Hematopoietic multipotent progenitor cell treated with erythropoietin and hydrocortisone succinate and interleukin-3 and kit ligand, for 17 days (in vitro differentiated cells): ENCODE measurements at regions not wholly inside any gene's neighbourhood (a gene's known extent, or its start where the extent isn't known, plus 50 kb on each side); places are given as distances from the start of the nearest gene placed in this dataset.

Experiments used
- DNase-seq: peaks from one replicate; pipeline ENCODE4 v3.0.0-alpha.2; 2015; ENCODE audit warnings: low spot score

DNA sequence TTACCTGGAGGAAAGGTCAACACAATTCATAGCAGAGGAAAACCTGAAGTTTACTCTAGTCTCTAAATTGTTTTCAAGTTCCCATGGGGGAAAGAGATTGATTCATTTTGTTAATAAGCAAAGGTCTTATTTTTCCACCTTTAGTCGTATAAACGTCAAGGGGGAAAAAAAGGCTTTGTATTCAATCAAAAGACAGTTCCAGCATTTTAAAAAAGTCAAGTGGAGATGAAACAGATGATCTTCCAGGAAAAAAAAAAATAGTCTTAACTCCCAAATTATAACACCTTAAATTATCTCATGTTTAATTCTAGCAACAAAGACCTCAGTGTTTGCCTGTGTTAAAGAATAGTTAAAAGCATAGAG lies 140.5 kb downstream of the TOMM20 start:
- no peak for DNase-seq

DNA sequence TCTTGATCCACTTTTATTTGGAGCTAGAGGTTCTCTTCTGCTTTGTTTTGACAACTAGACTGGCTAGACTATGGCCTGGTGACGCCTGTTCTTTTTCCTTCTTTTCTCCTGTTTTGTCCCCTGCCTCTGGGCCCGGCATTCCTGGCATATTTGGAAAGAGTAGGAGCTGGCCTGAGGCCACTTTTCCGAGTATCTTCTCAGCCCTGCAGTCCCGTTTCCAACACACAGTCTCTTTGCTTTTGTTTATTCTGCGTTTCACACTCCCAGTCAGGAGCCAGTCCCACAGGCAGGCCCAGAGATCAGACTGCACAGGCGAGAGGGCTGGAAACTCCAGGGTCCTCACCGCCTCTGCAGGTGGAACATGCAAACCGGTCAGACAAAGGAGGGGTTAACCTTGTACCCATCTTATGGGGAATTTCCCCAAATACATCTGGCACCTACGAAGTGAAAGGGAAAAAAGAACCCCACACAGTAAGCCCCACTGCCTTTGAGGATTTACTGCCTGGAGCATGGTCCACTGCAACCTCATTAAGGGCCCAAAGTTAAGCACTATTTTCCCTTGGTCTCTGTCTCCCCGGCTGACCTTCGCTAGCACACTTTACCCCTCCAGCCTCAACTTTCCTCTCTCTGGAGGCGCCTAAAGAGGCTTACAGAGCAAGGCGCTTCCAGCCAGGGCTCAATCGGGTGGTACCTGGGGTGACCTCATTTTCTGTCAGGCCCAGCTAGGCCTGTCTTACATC lies 141.1 kb downstream of the TOMM20 start:
- DNase-seq: no peak

DNA sequence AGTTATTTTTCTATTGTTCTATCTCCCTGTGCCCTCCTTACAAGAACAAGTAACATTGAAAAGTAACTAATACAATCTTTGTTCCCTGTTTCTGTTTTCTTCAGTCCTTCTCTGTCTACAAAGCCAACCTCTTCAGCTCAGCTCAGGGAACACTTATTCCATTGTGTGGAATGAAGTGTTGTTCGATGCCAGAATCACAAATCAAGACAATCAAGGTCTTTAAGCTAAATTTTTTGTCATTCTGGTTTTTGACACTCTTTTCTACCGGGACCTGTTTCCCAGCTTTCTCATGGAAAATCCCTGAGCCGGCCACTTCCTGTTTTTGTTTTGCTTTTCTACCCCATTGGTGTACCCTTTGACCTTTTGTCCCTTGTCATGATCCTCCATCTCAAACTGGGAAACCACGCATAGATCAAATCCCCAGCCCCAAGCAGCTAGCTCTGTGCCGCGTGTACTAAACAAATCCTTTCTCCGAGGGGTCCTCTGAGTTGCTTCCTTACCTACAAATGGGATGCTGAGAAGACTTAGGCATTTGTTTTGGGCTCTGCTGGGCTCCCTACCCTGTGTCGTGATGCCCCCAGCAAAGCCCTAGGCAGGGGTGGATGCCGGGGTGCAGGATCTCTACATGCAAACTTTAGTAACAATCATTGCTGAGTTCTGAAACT lies 141.8 kb downstream of the TOMM20 start:
- DNase-seq: no peak

DNA sequence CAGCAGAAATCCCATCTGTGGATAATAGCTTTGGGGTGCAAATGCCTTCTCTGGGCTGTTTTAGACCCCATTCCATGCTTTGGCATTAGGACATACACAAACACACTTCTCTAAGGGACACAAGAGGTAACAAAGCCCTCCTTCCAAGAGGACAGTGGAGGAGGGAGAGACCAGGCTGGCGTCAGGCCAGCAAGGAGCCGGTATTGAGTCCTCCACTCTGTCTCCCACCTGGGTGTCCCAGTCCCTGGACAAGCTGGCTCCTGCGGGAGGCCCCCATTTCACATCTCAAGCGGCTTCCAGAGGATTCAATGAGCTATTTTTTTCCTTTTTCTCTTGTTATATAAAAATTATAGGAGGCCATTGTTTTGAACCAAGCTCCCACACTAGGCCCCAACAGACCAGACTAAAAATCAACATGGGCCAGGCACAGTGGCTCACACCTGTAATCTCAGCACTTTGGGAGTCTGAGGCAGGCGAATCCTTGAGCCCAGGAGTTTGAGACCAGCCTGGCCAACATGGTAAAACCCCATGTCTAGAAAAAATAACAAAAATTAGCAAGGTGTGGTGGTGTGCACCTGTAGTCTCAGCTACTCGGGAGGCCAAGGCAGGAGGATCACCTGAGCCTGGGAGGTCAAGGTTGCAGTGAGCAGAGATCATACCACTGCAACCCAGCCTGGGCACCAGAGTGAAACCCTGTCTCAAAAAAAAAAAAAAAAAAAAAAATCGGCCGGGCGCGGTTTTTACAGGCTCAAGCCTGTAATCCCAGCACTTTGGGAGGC lies 142.9 kb downstream of the TOMM20 start:
- DNase-seq: no peak

DNA sequence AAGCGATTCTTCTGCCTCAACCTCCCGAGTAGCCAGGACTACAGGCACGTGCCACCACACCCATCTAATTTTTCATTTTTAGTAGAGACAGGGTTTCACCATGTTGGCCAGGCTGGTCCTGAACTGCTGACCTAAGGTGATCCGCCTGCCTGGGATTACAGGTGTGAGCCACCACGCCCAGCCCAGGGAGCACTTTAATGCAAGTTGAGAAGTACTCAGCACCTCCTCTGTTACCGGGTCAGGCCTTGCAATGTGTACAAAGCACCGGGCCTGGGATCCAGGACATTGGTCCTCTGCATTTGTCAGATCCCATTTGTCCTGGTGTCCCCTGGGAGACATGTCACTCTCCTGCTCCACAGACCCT lies 143.6 kb downstream of the TOMM20 start:
- no peak for DNase-seq

DNA sequence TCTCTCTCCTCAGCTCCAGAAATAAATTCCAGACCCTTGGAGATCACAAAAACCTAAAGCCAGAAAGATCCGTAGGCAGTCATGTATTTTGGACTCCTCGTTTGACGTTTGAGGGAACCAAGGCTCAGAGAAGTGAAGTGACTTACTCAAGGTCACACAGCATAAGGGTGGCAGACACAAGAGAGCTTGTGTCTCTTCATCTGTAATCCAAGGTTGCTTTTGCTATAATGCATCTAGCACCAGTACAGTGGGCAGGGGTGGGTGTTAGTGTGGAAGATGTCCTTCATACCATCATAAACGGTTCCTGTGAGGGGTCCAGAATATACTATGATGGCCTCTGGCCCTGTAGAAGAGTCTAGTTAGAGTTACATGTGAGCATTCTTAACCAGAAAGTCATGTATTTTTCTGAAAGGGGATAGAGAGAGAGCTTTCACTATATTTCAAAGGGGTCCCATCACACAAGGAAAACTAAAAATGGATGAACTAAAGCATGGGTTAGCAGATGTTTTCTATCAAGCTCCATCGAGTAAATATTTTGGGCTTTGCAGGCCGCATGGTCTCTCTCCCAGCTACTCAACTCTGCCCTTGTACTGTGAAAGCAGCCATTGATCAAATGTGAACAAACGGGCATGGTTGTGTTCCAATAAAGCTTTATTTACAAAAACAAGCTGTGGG lies 144.9 kb downstream of the TOMM20 start:
- DNase-seq: no peak

DNA sequence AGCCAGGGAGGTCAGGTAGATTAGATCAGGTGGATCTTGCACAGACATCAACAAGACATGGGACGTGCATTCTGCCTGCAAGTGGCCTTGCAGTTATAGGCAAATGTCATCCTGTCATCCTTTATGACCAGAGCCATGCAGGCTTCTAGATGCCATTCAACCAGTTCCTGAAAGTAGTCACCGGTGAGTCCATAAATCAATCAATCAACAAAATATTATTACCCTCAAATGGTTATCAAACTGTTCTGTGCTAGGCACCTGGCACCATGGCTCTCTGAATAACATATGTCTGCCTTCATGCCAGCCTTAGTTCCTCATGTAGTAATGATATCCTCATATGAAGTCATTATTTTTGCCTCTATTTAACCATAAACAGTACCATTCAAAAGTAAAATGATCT lies 146.9 kb downstream of the TOMM20 start:
- no peak for DNase-seq

DNA sequence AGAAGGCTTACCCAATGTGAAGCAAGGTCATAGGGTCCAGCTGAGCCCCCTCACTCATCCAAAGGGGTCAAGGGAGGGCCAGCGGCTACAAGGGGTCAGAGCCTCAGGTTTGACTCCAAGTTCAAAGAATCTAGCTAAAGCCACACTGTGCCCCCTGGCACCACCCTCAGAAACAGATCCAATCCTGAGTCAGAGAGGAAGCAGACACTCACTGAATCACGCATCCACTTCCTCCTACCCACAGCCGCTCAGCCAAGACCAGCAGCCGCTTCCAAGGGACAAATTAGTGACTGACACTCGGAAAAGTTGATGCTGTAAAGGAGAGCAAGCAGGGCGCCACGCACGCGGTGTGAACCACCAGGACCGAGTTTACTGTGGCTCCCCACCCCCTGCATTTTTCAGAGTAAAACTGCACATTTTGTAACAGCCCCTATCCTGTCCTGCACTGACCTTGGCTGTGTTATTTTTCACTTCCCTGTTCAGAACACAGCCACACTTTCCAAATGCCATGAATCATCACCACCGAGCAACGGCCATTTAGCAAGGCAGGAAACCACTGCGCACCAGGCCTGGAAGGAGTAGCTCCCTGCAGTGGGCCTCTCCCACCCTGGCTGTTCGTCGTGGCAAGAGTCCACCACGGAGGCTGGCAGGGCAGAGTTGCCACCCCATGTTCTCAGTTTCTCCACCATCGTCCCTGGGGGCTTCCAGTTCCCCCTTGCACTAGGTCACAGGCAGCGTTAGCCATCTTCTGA lies 147.8 kb downstream of the TOMM20 start:
- DNase-seq: no peak

DNA sequence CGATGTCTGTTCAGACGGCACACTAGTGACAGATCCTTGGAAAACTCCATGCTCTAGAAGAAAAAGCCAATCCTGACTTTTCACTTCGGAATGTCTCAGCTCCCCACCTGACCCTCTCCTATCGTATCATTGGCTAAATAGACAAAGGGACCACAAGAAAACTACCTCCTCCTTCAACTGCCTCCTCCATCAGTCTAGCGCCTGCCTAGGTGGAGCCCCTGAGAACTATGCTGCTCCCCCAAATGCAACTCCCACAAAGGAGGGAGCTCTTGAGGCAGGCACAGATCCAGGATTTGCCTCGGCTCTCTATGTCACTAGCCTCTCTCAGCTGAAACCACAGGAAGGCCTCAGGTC lies 148.4 kb downstream of the TOMM20 start:
- no peak for DNase-seq

DNA sequence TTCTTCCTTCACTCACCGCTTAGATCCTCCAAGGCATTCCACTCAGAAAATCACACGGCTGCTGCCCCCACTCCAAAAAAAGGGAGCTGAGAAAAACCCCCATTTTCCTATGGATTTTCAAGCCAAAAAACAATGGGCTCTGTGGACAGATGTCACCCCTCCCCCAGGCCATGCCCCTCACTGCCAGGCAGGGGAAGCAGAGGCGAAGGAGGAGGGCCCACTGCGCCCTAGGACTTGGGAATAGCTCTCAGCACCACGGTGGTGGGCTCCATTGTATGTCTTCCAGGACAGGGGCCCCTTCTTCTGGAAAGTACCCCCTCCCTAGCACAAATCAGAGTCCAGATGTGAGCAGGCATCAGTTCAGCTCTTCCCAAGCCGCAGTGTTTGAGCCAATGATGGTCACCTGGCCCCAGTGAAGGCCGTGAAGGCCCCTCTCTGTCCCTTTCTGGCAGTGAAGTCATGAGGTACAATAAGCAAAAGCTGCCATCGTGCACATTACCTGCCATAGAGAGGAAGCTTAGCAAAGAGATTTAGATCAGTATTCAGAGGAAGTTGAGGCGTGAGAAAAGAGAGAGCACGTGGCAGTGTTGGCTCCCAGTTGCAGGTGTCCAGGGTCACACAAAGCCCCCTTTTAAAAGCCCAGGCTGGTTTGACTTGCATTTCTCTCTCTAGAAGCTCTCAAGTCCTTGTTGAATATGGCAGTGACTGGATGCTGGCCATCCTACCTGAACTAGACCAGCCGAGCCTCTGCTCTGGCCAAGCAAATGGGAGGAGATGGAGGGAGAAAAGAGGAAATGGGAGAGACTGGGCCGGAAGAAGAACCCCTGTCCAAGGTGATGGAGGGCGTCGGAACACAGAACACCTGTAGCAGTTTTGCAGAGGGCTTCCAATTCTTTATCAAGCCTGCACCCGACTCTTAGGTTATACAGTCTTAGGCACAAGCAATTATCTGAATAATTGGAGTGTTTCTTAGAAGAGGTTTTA lies 149.0 kb downstream of the TOMM20 start:
- DNase-seq: no peak

DNA sequence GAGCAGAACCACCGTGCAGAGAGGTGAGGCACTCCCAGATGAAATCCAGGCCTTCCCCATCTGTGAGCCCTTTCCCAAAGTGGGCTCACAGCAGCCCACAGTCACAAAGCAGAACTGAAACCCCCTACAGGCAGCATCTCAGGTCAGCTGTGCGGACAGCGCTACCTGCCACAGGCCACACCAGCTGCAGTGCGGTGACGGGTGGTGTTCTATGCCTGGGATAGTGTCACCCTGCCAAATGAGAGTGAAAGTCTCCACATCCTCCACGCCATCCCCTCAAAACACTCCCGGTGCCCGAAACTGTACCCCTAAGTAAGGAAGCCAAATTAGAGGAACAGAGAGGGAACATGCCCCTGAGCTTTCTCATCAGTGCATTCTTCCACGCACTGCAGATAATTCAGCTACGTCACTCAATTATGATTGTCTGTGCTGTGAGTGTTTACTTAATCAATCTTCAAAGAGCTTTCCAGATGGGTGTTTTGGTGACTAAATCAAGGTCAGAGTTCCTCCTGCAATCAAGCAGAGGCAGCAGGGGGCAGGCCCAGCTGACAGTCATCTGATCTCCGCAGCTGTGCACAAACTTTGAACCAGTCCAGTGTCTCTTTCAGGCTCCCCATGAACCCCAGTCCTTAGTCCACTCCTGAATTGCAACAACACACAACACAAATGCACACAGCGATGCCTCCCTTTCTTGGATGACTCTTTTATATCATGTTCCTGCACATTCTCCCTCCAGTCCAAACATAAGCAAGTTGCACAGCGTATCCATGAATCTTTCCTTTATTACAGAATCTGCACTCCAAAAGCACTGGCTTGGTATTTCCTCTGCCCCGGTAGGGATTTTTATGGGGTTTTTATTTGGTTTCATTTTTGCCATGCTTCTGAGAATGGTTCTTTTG lies 150.0 kb downstream of the TOMM20 start:
- no peak for DNase-seq

DNA sequence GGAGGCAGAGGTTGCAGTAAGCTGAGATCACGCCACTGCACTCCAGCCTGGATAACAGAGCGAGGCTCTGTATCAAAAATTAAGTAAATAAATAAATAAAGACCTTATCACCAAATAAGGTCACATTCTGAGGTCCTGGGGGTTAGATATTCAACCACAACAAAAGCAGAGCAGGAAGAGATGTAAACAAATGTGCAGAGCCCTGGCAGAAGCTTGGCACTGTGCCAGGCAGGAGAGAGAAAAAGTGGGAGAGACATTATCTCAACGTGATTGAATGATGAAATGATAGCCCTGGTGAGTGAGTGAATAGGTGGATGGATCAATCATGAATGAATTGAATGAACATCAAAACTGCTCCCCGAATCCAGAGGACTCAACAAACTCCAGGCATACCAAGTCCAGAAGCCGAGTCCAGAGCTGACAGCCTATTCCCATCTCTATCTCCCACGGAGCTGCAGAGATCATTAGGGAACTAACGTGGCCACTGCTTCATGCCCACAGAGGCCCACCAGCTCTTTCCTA lies 150.7 kb downstream of the TOMM20 start:
- no peak for DNase-seq

DNA sequence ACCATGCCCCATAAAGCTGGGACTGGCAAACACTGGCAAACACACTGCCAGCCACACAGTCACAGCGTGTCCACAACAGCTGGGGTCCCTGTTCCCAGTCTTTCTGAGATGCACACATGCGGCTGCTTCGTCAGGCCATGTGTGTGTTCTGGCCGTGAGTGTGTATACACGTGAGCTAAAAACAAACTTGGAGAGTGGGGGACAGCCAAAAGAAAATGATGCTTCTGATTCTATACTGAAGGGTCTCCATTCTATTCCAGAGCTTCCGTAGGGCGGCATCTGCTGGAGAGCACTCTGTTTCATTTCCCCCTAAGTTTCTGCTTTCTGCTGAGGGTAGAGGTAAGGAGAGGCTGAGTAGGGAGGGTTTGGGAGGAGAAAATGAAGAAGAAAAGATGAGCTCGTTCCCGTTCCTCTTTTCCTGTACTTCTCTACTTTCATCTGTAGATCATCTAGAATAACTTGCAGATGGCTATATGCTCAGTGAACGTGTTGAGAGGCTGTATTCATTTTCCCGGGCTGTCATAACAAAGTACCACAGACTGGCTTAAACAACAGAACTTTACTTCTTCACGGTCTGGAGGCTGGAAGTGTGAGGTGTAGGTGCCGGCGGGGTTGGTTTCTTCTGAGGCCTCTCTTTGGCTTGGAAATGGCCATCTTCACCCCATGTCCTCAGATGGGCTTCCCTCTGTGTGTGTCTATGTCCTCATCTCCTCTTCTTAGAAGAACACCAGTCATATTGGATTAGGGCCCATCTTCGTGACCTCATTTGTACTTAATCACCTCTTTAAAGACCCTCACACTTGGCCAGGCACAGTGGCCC lies 151.6 kb downstream of the TOMM20 start:
- no peak for DNase-seq

DNA sequence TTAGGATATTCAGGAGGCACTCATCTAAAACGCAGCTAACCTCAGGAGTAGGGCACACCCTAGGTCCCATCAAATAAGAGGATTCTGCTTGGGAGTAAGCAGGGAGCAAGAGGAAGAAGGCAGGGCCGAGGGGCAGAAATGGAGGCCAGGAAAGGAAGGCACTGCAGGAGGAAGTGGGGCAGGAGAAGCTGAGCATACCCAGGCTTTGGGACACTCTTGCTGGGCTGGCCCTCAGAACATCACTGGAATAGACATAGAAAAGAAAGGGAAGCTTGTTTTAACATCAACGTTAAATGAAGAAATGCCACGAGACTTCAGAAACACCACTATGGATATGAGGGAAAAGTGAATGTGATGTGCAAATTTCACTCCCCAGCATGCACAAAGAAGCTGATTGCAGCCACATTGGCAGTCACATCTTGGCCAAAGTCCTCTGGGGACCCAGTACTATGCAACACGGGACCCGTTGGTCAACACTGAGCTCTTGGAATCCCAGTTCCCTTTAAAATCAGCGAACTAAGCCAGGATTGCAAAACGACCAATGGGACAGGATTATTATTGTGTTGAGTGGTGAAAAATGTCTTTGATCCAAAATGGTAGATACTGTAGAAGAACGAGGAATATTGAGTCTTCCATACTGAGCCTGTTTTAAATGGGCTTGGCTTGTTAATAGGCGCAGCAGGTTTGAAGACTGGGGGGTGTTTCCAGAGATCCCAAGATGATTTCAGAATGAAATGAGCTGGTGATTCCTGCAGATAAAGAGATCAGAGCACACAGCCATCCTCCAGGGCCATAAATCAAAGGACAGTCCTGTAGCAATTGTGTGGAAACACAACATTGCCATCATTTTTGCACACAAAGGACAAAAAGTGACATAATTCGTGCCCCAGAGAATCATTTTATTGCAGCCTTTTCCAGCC lies 152.4 kb downstream of the TOMM20 start:
- DNase-seq: no peak

DNA sequence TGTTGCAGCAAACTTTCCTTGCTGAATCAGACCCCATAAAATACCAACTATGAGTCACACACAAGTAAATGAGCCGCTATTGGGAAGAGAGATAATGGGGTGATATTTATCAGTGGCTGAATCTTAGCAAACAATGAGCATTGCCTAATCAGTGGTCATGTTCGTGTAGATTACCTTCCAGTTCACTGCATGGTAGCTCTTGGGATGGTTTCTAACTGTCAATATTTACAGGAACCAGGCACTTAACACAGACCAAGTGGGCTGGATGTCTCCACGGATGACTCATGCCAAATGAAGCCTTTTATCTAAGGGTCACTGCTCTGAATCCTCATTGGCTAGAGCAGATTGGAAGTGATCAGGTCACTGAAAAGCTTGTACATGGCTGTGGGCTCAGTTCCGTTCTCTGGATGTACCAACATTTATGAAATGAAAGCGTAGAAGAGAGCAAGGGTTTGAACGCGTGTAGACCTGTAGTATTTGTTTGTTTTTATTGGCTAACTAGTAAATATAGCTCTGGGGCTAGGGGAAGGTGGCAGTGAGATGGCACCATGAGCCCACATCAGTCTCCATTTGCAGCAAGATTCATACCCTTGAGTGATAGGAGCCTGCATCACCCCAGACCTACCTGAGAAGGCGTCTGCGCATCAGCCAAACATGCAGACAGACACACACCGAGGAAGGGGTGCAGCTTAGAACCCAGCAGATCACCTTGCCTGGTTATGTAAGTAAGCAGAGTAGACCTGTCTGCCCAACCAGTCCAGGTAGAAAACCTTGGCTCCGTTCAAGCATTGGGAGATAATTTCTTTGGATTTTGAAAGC lies 153.3 kb downstream of the TOMM20 start:
- DNase-seq: peak; percentile 56

DNA sequence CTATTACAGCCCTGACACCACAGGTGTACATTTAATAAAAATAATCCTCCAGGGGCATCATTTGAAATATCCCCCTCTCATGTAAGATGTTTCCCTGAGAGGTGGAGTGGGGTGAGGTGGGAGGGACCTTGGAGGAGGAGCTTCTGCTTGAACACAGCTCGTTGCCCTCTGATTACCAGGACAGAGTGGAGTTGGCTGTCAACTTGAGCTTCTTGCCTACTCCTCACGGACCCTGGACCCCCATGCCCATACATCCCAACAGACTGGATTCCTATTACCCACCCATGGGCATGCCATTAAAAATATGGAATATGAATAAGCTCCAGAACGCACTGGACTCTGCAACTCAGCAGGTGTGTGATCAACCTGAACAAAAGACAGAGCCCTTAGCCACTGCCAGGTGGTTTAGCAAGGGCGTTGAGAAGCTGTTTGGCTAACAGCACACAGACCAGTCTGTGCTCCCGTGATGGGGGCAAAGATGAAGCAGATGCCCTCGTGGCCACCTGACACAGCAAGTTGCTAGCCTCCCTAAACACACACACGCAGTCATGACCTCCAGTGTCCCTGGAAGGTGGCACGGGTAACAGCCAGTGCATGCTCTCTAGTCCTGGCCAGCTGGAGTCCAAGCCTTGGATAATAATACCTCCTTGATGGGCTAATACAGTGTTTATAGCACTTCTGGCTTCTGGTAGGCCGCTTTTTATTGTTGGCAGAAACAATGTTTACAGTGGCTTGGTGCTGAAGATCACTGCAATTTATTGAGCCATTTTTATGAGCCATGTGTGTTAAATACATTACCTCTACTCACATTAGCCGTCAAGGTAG lies 155.0 kb downstream of the TOMM20 start:
- DNase-seq: no peak
